ENCODE measurements at regions not wholly inside any gene's neighbourhood (a gene's known extent, or its start where the extent isn't known, plus 50 kb on each side); places are given as distances from the start of the nearest gene placed in this dataset.
A peak's percentile ranks its signal among the peaks of the same experiment; 100 is the strongest.

DNA sequence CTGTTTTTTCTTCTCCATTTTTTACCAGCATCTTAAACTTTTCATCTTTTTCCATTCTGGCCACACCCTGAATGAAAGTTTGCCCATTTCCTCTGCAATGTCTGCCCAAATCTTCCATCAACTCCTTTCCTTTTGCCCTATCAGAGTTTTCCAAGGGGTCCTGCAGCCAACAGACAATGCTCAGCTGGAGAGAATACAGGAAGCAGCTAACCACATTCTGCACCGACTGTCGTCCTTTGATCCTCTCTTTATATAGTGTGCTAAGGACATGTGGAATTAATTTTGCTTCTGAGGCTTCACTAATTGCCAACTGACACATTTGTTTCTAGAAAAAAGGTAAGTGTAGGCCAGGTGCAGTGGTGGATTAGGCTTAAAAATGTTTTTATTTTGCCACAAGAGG lies 50.5 kb upstream of the DLX2 start:
- no peak for DNase-seq

GRCh38 chr2:172153757-172154156 lies 51.1 kb upstream of the DLX2 start:
- no peak for DNase-seq

GRCh38 chr2:172155752-172156151 lies 53.1 kb upstream of the DLX2 start:
- no peak for DNase-seq

DNA sequence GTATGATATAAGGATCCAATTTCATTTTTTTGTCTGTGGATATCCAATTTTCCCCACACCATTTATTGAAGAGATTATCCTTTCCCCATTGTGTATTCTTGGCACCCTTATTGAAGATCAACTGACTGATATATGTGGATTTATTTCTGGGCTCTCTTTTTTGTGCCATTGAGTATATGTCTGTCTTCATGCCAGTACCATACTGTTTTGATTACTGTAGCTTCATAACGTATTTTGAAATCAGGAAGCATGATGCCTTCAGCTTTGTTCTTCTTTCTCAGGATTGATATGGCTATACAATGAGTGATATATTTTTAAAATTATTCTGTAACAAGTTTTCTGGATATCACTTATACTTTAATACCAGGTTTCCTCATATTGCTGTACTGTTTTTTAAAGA lies 58.1 kb upstream of the DLX2 start:
- DNase-seq: no peak

DNA sequence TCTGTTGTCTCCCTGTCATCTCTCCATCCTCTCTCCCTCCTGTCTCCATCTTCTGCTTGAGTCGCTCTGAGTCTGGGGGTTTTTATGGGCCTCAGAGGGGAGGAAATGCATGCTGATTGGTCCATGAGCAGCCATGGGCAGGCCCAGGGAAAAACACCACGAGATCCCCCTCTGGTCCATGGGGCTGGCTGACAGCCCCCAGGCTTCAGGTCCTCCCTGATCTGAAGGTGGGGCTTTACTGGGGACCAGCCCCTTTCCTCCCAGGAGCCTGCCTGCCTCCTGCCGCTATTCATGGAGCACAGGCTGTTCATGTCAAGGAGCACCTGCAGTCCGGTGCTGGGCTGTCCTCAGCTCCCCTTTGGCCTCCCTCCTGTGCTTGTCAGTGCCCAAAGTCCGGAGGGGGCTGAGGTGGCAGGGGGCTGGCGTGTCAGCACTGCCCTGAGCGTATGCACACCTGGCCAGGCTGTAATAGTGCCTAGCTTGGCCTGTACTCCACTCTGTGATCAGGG lies 59.6 kb upstream of the DLX2 start:
- DNase-seq: no peak

GRCh38 chr2:172162739-172163336 lies 60.1 kb upstream of the DLX2 start:
- DNase-seq: no peak

DNA sequence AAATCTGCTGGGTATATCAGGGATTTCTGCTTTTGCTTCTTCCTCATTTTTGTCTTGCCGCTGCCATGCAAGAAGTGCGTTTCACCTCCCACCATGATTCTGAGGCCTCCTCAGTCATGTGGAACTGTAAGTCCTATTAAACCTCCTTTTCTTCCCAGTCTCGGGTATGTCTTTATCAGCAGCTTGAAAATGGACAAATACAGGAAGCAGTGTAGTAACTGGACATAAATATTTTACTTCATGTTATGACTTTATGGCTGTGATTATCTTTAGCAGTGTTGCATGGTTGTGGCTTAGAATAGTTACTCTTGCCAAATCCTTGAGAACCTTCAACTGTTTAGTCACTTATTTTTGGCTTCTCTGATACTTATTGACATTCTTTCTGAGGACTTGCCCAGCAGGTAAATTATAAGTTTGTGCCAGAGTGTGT lies 66.2 kb upstream of the DLX2 start:
- no peak for DNase-seq

DNA sequence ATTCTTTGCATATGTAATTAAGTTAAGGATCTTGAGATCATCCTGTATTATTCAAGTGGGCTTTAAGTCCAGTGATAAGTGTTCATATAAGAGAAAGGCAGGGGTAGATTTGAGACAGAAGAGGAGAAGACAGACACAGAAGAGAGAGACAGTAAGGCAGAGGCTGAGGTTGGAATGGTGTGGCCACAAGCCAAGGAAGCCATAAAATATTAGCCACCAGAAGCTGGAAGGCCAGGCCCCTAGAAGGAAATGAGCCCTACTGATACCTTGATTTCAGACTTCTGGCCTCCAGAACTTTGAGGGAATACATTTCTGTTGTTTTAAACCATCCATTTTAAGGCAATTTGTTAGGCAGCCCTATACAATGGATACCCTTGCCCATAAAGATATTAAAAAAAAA lies 66.9 kb upstream of the DLX2 start:
- DNase-seq: no peak

- DNase-seq: peak; percentile 66
These were observed 69.9 kb upstream of the DLX2 start for GRCh38 chr2:172172513-172173173.

- no peak for DNase-seq
These were observed 70.5 kb upstream of the DLX2 start for GRCh38 chr2:172173174-172173706.

DNA sequence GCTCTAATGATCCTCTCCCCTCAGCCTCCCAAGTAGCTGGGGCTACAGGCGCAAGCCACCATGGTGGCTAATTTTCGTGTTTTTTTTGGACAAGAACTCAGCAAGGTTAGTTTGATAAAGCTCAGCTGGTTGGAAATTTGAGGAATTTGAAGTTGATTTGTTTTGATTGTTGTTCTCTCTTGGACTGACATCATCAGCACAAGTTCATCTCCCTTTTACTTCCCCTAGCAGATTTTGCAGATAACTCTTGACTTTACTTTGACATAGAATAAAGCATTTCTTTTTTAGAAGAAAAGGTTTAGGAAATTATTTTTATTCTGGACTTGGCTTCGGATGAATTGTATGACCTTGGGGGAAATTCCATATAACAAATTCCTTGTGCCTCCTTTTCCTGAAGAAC lies 74.9 kb upstream of the DLX2 start:
- DNase-seq: no peak

DNA sequence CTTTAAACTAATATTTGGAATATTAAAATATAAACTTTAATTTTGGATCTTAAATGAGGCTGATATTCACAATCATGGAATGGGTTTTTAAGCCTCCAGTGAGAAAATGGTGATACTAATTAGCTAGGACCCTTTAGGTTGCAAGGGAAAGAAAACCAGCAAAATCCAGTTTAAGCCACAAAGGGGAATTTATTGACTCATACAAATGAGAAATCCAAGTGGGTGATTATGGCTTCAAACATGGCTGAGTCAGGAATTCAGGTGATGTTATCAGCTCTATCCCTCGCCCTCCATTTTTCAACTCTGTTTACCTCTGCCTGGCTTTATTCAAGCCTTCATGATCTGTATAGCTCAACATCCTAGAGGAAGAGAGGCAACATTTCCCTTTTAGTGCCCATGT lies 75.3 kb upstream of the DLX2 start:
- DNase-seq: no peak

GRCh38 chr2:172179045-172179701 lies 76.5 kb upstream of the DLX2 start:
- DNase-seq: no peak

DNA sequence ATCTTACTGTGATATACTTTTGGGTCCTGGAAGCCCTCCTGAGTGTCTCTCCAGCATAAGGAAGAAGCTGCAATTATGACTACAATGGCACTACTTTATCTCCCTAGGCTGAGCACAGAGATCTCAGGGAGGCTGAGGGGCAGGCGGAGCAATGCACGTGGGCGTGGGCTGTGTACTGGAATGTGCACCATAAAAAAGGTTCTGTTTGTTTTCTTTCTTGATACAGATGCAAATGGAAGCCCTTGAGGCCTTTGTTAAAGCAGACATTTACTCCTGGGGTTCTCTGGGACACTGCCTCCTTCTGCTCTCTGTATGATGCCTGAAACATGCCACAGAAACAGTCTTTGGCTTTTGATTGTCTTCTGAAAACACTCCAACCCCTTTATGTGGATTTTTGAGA lies 79.1 kb upstream of the DLX2 start:
- DNase-seq: no peak

- no peak for DNase-seq
These were observed 79.9 kb upstream of the DLX2 start for GRCh38 chr2:172182624-172183023.

GRCh38 chr2:172193331-172194089 lies 90.8 kb upstream of the DLX2 start:
- no peak for DNase-seq

DNA sequence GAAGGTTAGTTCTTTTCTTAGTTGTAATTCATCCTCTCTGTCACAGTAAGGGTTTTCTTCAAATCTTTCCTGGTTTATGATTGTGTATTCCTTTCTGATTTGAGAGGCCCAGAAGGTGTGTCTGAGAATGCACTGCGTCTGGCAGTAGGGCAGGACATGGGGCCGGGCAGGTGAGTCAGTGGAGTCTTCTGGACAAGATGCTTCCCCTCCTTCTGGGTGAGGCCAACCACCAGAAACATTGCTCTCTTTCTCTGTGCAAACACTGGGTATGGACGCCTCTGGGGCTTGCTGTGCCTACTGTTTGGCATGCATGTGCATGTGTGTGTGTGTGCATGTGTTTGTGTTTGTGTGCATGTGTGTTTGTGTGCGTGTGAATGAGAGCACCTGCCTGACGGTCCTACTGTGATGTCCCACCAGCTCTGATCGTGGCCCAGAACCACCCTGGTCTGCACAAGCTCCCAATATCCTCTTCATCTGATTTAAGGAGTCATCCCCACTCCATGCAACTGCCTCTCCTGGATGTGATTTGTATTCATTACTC lies 93.2 kb upstream of the DLX2 start:
- DNase-seq: no peak

GRCh38 chr2:172196768-172197431 lies 94.2 kb upstream of the DLX2 start:
- DNase-seq: peak; percentile 53

DNA sequence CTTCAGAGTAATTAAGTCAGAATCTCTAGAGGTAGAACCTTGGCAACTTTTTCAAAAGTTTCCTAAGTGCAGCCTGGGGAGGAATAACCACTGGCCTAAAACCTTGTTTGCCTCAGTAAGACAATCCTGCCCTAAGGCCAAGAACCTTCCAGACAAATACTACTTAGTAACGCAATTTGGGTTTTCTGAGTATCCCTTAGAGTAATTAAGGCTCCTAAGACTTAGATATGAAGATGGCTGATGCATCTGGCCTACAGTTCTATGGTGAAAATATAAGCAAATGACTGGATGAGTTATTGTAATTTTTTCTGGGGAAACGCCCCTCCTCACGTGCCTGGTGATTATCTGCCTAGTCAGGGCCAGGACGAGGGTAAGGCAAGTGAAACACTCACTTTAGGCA lies 95.7 kb upstream of the DLX2 start:
- DNase-seq: no peak

GRCh38 chr2:172198908-172199307 lies 96.2 kb upstream of the DLX2 start:
- DNase-seq: no peak

GRCh38 chr2:172200495-172201085 lies 97.9 kb upstream of the DLX2 start:
- peak; percentile 35 for DNase-seq

DNA sequence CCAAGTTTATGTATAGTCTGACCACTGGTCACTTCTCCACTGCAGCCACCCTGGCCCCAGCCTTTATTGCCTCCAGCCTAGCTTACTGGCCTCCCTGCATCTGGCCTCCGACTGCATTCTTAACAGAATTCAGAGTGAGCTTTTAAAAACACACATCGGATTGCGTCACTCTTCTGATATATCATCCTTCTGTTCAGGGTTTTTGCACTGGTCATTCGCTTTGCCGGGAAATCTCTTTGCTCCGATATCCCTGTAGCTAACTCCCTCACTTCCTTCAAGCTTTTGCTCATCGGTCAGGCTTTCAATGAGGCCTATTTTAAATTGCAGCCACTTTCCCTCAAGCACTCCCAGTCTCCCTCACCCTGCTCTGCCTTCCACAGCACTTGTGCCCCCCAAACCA lies 101.6 kb upstream of the DLX2 start:
- no peak for DNase-seq
